ENCODE measurements at regions not wholly inside any gene's neighbourhood (a gene's known extent, or its start where the extent isn't known, plus 50 kb on each side); places are given as distances from the start of the nearest gene placed in this dataset.

DNA sequence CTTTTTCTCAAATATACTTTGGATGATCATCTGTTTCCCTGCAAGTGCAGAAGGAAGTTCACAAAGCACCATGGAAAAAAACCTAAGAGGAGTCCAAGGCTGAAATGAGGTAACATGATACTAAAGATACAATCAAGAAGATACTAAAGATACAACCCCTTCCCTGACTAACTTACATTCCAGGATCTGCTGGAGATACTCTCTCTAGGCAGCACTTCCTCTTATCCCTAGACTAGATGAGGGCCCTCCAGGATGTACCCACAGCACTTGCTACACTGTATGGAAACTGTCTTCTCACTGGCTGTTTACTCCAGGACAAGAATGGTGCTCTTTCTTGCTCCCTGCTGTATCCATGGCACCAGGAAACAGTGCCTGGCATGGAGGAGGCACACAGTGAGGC is 116.4 kb upstream of the NFE2L3 start:
- TF ChIP-seq, protein P1, sequence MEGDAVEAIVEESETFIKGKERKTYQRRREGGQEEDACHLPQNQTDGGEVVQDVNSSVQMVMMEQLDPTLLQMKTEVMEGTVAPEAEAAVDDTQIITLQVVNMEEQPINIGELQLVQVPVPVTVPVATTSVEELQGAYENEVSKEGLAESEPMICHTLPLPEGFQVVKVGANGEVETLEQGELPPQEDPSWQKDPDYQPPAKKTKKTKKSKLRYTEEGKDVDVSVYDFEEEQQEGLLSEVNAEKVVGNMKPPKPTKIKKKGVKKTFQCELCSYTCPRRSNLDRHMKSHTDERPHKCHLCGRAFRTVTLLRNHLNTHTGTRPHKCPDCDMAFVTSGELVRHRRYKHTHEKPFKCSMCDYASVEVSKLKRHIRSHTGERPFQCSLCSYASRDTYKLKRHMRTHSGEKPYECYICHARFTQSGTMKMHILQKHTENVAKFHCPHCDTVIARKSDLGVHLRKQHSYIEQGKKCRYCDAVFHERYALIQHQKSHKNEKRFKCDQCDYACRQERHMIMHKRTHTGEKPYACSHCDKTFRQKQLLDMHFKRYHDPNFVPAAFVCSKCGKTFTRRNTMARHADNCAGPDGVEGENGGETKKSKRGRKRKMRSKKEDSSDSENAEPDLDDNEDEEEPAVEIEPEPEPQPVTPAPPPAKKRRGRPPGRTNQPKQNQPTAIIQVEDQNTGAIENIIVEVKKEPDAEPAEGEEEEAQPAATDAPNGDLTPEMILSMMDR (IDR thresholded peaks at IDR 0.05): no peak
- TF ChIP-seq MAX (IDR thresholded peaks at IDR 0.05) (no peak), E2F6 (IDR thresholded peaks at IDR 0.05; ENCODE audit: borderline replicate concordance, low read depth) (no peak), POLR2A (IDR thresholded peaks at IDR 0.05; ENCODE audit: low read length) (no peak), TP53 (CRISPR knock-in tag; IDR thresholded peaks at IDR 0.05) (no peak), EHMT2 (IDR thresholded peaks at IDR 0.05; ENCODE audit: low read depth) (no peak), KDM1A (IDR thresholded peaks at IDR 0.05; ENCODE audit: low read depth) (no peak), BCL3 (IDR thresholded peaks at IDR 0.05) (no peak)

Data from A549 (cell line).